HG03095 (cell line): ENCODE measurements at regions not wholly inside any gene's neighbourhood (a gene's known extent, or its start where the extent isn't known, plus 50 kb on each side); places are given as distances from the start of the nearest gene placed in this dataset.

ENCODE experiments used
- ATAC-seq: cut with Tn5 transposase; IDR thresholded peaks from one replicate; pipeline ENCODE4 v1.9.1; 2021; ENCODE audit warnings: moderate library complexity; ENCODE audit not compliant: unreplicated experiment

DNA sequence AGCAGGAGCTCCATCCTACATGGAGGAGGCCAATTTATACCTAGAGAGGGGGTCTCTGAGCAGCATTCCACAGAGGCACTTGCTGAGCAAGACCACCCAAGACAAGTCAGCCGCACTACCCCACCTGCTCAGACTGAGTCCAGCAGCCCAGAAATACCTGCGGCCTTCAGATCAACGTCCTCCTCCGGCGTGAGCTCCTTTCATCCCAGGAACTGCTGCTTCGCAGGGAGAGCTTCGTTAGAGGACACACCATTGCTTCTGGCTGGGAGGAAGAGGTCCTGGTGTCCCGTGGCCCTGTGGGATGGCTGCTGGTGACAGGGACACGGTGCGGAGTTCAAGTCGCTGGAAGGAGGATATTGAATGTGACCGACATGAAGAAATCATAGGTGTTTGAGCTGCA is 216.9 kb upstream of the PPP2R2D start:
- ATAC-seq = no peak

GRCh38 chr10:131685007-131685406 is 215.8 kb upstream of the PPP2R2D start:
- ATAC-seq = no peak

GRCh38 chr10:131685576-131685975 is 215.2 kb upstream of the PPP2R2D start:
- no peak for ATAC-seq

GRCh38 chr10:131686781-131687420 is 213.9 kb upstream of the PPP2R2D start:
- ATAC-seq = no peak

DNA sequence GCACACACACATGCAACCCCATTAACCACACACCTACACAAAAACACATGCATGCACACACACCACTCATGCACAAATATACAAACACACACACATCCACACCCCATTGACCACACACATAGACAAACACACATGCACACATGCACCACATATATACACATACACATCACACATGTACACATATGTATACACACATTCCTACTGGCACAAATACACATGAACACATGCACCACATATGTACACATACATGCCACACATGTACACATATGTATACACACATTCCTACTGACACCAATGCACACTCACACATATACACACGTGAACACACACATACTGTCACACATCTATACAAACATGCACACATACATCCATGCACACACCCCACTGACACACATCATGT is 212.5 kb upstream of the PPP2R2D start:
- no peak for ATAC-seq

DNA sequence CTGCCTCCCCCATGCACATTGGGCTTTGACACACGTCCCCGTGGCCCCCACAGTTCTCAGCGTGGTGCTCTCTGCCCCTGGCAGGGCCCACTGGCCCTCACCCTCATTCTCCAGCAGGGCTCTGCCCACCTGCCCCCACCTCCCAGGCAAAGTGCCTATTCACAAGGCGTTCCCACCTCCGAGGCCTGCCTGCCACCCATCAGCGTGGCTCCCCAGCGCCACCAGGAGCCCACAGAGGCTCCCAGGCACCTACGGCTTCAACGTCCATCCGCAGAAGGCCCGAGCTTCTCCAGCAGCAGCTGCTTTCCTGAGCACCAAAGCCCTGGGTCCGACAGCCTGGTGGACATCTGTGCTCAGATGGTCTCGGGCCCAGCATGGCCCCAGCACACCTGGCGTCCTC is 211.8 kb upstream of the PPP2R2D start:
- ATAC-seq = no peak

DNA sequence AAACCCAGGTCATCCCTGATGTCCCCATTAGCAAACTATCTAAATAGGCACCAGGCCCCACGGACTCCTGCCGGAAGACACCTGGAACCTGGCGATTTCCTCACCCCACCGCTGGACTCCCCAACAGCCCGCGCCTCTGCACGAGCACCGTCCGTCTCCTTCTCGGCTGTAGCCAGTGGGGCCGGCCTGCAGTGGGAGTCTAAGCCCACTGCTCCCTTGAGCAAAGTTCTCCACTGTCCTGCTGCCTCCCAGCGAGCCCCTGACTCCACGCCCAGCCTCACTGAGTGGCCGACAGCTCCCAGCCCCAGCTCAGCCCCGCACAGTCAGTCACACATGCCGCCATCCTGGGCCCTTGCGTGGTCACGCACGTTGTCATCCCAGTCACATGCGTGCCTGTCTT is 211.3 kb upstream of the PPP2R2D start:
- ATAC-seq = no peak

- no peak for ATAC-seq
Measured at GRCh38 chr10:131689954-131690757, 210.7 kb upstream of the PPP2R2D start.

GRCh38 chr10:131690805-131691239 is 210.0 kb upstream of the PPP2R2D start:
- no peak for ATAC-seq

DNA sequence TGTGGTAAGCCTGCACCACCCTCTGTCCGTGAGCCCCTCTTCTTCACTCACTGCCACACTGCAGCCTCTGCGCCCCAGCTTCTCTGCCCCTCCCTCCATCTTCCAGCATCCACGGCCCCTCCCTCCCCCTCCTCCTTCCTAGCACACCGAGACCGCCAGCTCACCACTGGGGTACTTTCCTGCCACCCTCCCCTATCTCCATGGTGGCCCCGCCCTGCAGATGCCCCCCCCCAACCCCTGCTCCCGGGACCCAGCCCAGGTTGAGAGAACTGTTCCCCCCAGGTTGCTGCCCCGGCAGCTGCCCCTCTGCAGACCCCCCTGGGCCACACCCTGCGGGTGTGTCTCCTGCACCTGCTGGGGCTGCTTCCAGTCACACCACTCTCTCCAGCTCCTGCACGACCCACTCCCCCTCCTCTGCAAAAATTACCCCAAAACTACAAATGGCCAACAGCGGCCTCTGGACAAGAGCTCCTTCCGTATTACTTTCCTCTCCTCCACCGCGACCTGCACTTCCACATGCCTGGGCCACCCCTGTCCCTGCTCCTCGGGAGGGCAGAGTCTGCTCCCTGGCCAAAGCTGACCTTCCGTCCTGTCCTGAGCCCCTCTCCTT is 209.2 kb upstream of the PPP2R2D start:
- no peak for ATAC-seq

DNA sequence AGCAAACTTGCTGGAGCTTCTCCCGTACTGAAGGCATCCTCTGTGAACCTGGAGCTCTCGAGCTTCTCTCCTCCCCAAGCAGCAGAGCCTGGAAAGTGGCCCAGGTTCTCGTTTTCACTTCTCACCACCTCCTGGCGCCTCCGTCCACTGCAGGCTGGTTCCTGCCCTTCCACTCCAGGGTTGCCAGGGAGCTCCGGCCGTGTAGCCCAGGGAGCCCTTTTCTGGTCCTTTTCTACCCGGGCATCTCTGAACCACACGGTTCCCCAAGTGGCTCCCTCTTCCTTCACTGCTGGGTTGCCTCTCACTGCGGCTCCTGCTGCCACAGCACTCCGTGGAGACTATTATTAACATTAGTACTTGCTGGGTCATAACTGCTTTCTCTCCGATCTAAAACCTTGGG is 208.6 kb upstream of the PPP2R2D start:
- no peak for ATAC-seq

GRCh38 chr10:131692686-131693334 is 208.0 kb upstream of the PPP2R2D start:
- ATAC-seq = no peak

DNA sequence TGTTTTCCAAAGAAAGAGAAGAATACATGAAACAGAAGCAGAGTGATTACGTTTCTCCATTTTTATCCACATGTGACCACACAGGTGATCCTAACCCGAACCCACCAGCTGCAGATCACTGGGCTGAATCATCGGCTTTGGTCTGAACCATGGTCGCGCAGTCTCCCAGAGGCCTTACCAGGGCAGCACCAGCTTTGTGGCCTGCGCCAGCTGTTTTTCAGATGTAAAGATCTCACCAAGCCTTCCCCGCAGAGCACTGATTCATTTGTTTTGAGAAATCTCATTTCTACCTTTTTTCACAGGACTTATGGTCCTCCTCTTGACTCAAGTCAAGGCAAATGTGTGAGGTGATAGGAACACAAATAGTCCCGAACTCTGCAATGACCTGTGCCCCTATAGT is 207.0 kb upstream of the PPP2R2D start:
- no peak for ATAC-seq

DNA sequence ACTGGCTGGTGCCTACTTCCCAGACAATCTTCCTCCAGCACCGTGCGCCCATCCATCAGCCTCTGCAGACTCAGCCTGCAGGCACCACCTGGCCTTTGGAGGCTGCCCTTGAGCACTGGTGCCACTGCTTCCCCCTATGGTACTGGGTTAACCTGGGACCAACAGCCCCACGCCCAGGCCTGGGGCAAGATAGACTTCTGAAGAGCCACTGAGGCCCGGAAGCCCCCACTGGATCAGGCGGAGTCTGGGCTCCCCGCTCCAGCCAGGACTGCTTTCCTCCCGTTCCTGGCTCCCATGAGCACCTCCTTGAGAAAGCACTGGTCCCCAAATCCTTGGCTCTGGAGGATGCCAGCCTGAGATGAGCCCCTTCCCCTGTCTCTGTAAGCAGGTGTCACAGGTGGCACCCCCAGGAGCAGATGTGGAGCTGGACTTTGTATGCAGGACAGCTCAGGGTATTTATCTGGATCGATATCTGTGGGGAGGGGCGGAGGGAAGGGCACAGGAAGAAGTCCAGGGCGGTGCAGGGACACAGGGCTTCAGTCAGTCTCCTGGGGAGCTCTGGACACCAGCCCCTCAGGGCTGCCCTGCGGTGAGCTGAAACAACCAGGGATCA is 206.5 kb upstream of the PPP2R2D start:
- ATAC-seq = no peak

GRCh38 chr10:131694781-131695495 is 205.9 kb upstream of the PPP2R2D start:
- ATAC-seq = no peak

DNA sequence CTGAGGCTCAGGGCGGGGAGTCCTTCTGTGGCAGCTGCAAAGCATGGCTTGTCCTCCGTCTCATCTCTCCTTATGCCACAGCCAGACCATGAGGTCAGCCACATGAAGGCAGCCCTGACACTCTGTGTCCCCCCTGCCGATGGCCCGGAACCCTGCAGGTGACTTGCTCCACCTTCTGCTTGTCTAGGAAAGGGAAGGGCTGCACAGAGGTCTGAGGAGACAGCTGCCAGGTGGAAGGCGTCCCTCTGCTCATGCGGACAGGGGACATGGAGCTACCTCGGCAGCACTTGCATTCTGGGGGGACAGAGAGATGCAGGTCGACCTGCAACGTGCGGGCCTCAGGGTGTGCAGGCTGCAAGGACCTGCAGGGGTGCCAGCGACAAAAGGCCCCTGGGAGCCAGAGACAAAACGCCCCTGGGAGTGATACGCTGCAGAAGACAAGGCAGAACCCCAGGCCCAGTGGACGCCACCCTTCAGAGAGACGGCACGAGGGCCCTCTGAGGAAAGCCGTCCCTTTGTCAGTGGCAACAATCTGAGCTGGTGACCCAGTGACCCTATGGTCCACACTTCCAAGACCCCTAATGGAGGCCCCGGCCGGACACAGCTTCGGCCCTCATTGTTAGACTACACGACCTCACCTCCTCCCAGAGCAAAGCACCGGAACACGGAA is 205.2 kb upstream of the PPP2R2D start:
- ATAC-seq = no peak

- ATAC-seq = no peak
Measured at GRCh38 chr10:131697476-131698128, 203.2 kb upstream of the PPP2R2D start.

DNA sequence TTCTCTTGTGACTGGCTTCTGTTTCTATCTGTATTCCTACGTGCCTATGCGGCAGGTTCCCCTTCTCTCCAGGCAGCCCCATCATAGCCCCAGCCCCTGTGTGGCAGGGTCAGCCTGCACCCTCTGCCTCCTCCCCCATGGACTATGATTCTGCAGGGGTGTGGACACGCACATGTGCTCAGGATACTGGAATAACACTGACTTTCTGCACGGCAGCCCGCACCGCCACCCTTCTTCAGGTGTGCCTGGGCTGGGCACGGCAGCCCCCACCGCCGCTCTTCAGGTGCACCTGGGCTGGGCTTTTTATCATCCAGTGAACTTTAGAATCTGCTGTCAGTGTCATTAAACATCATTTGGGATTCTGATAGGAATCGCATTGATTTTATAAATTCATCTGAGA is 202.6 kb upstream of the PPP2R2D start:
- no peak for ATAC-seq

DNA sequence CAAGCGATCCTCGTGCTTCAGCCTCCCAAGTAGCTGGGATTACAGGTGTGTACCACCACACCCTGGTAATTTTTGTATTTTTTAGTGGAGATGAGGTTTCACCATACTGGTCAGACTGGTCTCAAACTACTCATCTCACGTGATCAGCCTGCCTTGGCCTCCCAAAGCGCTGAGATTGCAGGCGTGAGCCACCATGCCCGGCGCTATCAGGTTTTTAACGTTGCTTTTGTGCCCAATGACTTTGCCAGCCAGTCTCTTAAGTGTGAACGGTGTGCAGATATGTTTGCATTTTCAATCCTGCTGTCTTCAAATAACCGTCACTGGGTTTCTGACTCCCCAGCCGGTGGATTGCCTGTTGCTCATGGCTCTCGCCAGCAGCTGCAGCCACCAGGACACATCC is 201.8 kb upstream of the PPP2R2D start:
- ATAC-seq = no peak

DNA sequence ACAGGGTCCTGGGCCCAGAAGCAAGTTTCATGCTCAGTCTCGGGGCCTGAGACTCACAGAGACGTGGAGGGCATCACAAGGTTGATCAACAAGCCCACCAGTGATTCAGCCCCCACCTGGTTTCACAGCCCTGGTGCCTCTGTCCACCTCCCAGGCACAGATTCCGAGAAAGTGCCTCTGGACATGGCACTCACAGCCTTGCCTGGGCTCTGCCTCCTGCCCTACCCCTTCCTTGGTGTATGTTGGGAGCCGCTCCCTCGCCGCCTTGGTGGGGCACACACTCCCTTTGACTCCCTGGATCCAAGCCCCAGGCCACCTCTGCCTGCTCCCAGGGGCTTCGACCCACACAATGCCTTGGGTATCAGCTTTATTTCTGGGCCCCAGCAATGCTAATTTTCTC is 200.8 kb upstream of the PPP2R2D start:
- no peak for ATAC-seq
